ENCODE measurements at regions not wholly inside any gene's neighbourhood (a gene's known extent, or its start where the extent isn't known, plus 50 kb on each side); places are given as distances from the start of the nearest gene placed in this dataset.

GRCh38 chr15:93152951-93153350 lies 63.9 kb upstream of the RGMA start:
- DNase-seq = no peak
- H3K36me3 ChIP-seq (ENCODE audit: control insufficient read depth, insufficient read depth, low read length) = no peaks in the 10 kb centered on the region
- H3K4me3 ChIP-seq (ENCODE audit: low read length) = no peak overlapping the region
- Mint-ChIP-seq H3K27ac (no peak overlapping the region), H3K4me1 (peaks cover 24% of the 10 kb centered on the region), H3K4me3 (no peak overlapping the region), H3K36me3 (ENCODE audit: low read depth) (no peaks in the 10 kb centered on the region), H3K9me3 (peaks cover 17% of the 10 kb centered on the region), H3K27me3 (ENCODE audit: insufficient read depth) (peaks cover 3% of the 10 kb centered on the region)
- 74 to 88% methylated on average over 6 of the region's 6 CpGs for WGBS, 2 experiments (ENCODE audit: insufficient coverage in 1 of 2, insufficient read length in 1 of 2)
- H3K4me1 ChIP-seq (ENCODE audit: control insufficient read depth, insufficient read depth, low read length) = no peaks in the 10 kb centered on the region
- H3K27ac ChIP-seq (ENCODE audit: low read depth, low read length) = no peak overlapping the region
- H3K27me3 ChIP-seq (ENCODE audit: control insufficient read depth, insufficient read depth, low read length, poor library complexity, severe bottlenecking) = no peaks in the 10 kb centered on the region
- no peak for TF ChIP-seq CTCF (conservative IDR thresholded peaks at IDR 0.05)
- peaks cover 6% of the 10 kb centered on the region for H3K9me3 ChIP-seq (ENCODE audit: control insufficient read depth, low read length)
- H3K9ac ChIP-seq (ENCODE audit: extremely low read depth, low read length, poor library complexity, severe bottlenecking) = no peak overlapping the region

GRCh38 chr15:93152360-93152759 lies 63.3 kb upstream of the RGMA start:
- H3K9ac ChIP-seq (ENCODE audit: extremely low read depth, low read length, poor library complexity, severe bottlenecking) = no peak overlapping the region
- no peaks in the 10 kb centered on the region for H3K36me3 ChIP-seq (ENCODE audit: control insufficient read depth, insufficient read depth, low read length)
- H3K4me3 ChIP-seq (ENCODE audit: low read length) = no peak overlapping the region
- Mint-ChIP-seq H3K9me3 (peaks cover 17% of the 10 kb centered on the region), H3K27me3 (ENCODE audit: insufficient read depth) (peaks cover 3% of the 10 kb centered on the region), H3K4me1 (peaks cover 24% of the 10 kb centered on the region), H3K27ac (no peak overlapping the region), H3K36me3 (ENCODE audit: low read depth) (no peaks in the 10 kb centered on the region), H3K4me3 (no peak overlapping the region)
- H3K27ac ChIP-seq (ENCODE audit: low read depth, low read length) = no peak overlapping the region
- no peaks in the 10 kb centered on the region for H3K27me3 ChIP-seq (ENCODE audit: control insufficient read depth, insufficient read depth, low read length, poor library complexity, severe bottlenecking)
- WGBS, 2 experiments (ENCODE audit: insufficient coverage in 1 of 2, insufficient read length in 1 of 2) = 93 to 94% methylated on average over 2 to 5 of the region's 5 CpGs
- H3K4me1 ChIP-seq (ENCODE audit: control insufficient read depth, insufficient read depth, low read length) = no peaks in the 10 kb centered on the region
- H3K9me3 ChIP-seq (ENCODE audit: control insufficient read depth, low read length) = peaks cover 6% of the 10 kb centered on the region
- no peak for TF ChIP-seq CTCF (conservative IDR thresholded peaks at IDR 0.05)
- DNase-seq = no peak

- H3K4me1 Mint-ChIP-seq = peaks cover 24% of the 10 kb centered on the region
- no peak for TF ChIP-seq CTCF (conservative IDR thresholded peaks at IDR 0.05)
- H3K36me3 Mint-ChIP-seq (ENCODE audit: low read depth) = no peaks in the 10 kb centered on the region
- Histone ChIP-seq H3K9ac (ENCODE audit: extremely low read depth, low read length, poor library complexity, severe bottlenecking) (no peak overlapping the region), H3K9me3 (ENCODE audit: control insufficient read depth, low read length) (peaks cover 6% of the 10 kb centered on the region), H3K27me3 (ENCODE audit: control insufficient read depth, insufficient read depth, low read length, poor library complexity, severe bottlenecking) (no peaks in the 10 kb centered on the region), H3K4me1 (ENCODE audit: control insufficient read depth, insufficient read depth, low read length) (no peaks in the 10 kb centered on the region), H3K36me3 (ENCODE audit: control insufficient read depth, insufficient read depth, low read length) (no peaks in the 10 kb centered on the region), H3K4me3 (ENCODE audit: low read length) (no peak overlapping the region), H3K27ac (ENCODE audit: low read depth, low read length) (no peak overlapping the region)
- WGBS, 2 experiments (ENCODE audit: insufficient coverage in 1 of 2, insufficient read length in 1 of 2) = 86 to 88% methylated on average over 8 to 14 of the region's 14 CpGs
- H3K27ac Mint-ChIP-seq = no peak overlapping the region
- H3K27me3 Mint-ChIP-seq (ENCODE audit: insufficient read depth) = peaks cover 7% of the 10 kb centered on the region
- H3K9me3 Mint-ChIP-seq = peaks cover 16% of the 10 kb centered on the region
- DNase-seq = no peak
- H3K4me3 Mint-ChIP-seq = no peak overlapping the region
These were observed 62.2 kb upstream of the RGMA start for GRCh38 chr15:93150910-93151881.

Measured in endodermal cell (in vitro differentiated cells).